Peyer's patch (tissue), 4 donors: ENCODE measurements at regions not wholly inside any gene's neighbourhood (a gene's known extent, or its start where the extent isn't known, plus 50 kb on each side); places are given as distances from the start of the nearest gene placed in this dataset.
A peak's percentile ranks its signal among the peaks of the same experiment; 100 is the strongest.

ENCODE experiments used
- DNase-seq, 3 donors: peaks; one replicate each; pipeline ENCODE4 v3.0.0-alpha.2; 2017 to 2019
- H3K27ac ChIP-seq, 4 donors: fragments of 200-600 bp; sonication (generic); one replicate each; pipeline ENCODE4 v1.5.1; 2016 to 2019
- H3K27me3 ChIP-seq, 2 donors: fragments of 200-600 bp; sonication (generic); one replicate each; pipeline ENCODE4 v1.5.1; 2019
- H3K36me3 ChIP-seq, 3 donors: fragments of 200-600 bp; sonication (generic); one replicate each; pipeline ENCODE4 v1.5.1; 2016 to 2019
- H3K4me1 ChIP-seq, 4 donors: fragments of 200-600 bp; sonication (generic); one replicate each; pipeline ENCODE4 v1.5.1; 2016 to 2019
- H3K4me3 ChIP-seq, 4 donors: fragments of 200-600 bp; sonication (generic); 1 replicate in 3 of 4; 2 replicates in 1 of 4; pipeline ENCODE4 v1.5.1; 2016 to 2019; ENCODE audit warnings: mild to moderate bottlenecking in 1 of 4
- H3K9me3 ChIP-seq, 4 donors: fragments of 200-600 bp; sonication (generic); one replicate each; pipeline ENCODE4 v1.5.1; 2016 to 2019; ENCODE audit warnings: mild to moderate bottlenecking in 1 of 4
- CTCF ChIP-seq, 6 experiments: fragments of 450-650 bp in 4 of 6; fragments of 200-600 bp in 2 of 6; sonication (generic) in 1 of 6; IDR thresholded peaks; one replicate each; pipeline ENCODE4 v1.5.1; 2017 to 2019; ENCODE audit warnings: antibody characterized with exemption in 6 of 6, mild to moderate bottlenecking in 3 of 6, moderate library complexity in 1 of 6
- POLR2A ChIP-seq, 2 donors: fragments of 450-650 bp; IDR thresholded peaks; one replicate each; pipeline ENCODE4 v1.5.1; 2017; ENCODE audit warnings: antibody characterized with exemption in 2 of 2, mild to moderate bottlenecking in 2 of 2, moderate library complexity in 2 of 2

GRCh38 chr9:16090907-16091629, 538.2 kb downstream of the CCDC171 start:
- H3K4me1 ChIP-seq: no peaks in the 10 kb centered on the region
- H3K27ac ChIP-seq: no peak overlapping the region
- TF ChIP-seq POLR2A (IDR thresholded peaks at IDR 0.05) (no peak), CTCF (IDR thresholded peaks at IDR 0.05) (no peak)

GRCh38 chr9:16092142-16093091, 539.6 kb downstream of the CCDC171 start:
- no peak for TF ChIP-seq POLR2A (IDR thresholded peaks at IDR 0.05)
- no peak for TF ChIP-seq CTCF (IDR thresholded peaks at IDR 0.05)
- Histone ChIP-seq H3K9me3 (no peaks in the 10 kb centered on the region), H3K4me1 (no peaks in the 10 kb centered on the region), H3K27ac (no peak overlapping the region), H3K4me3 (no peak overlapping the region), H3K36me3 (no peaks in the 10 kb centered on the region), H3K27me3 (no peaks in the 10 kb centered on the region)
- DNase-seq: no peak

More at GRCh38 chr9:16090907-16091629, 538.2 kb downstream of the CCDC171 start:
- Histone ChIP-seq H3K9me3 (no peaks in the 10 kb centered on the region), H3K4me3 (no peak overlapping the region), H3K27me3 (no peaks in the 10 kb centered on the region), H3K36me3 (no peaks in the 10 kb centered on the region)
- DNase-seq: no peak

GRCh38 chr9:16098306-16098705, 545.5 kb downstream of the CCDC171 start:
- no peak for DNase-seq
- H3K36me3 ChIP-seq: no peaks in the 10 kb centered on the region
- no peaks in the 10 kb centered on the region for H3K9me3 ChIP-seq
- no peaks in the 10 kb centered on the region for H3K4me1 ChIP-seq
- no peak overlapping the region for H3K27ac ChIP-seq
- H3K4me3 ChIP-seq: no peak overlapping the region
- TF ChIP-seq CTCF (IDR thresholded peaks at IDR 0.05) (no peak), POLR2A (IDR thresholded peaks at IDR 0.05) (no peak)
- H3K27me3 ChIP-seq: no peaks in the 10 kb centered on the region

- no peak for DNase-seq
- H3K4me3 ChIP-seq: no peak overlapping the region
- no peaks in the 10 kb centered on the region for H3K36me3 ChIP-seq
- no peak overlapping the region for H3K27ac ChIP-seq
- TF ChIP-seq POLR2A (IDR thresholded peaks at IDR 0.05) (no peak), CTCF (IDR thresholded peaks at IDR 0.05) (no peak)
- no peaks in the 10 kb centered on the region for H3K4me1 ChIP-seq
- no peaks in the 10 kb centered on the region for H3K27me3 ChIP-seq
- H3K9me3 ChIP-seq: no peaks in the 10 kb centered on the region
These were observed 547.1 kb downstream of the CCDC171 start for GRCh38 chr9:16099732-16100536.

- H3K36me3 ChIP-seq: no peaks in the 10 kb centered on the region
- peak overlapping the region in 1 of 4 donors; percentile 27 for H3K27ac ChIP-seq
- no peaks in the 10 kb centered on the region for H3K4me1 ChIP-seq
- H3K9me3 ChIP-seq: no peaks in the 10 kb centered on the region
- no peak for TF ChIP-seq CTCF (IDR thresholded peaks at IDR 0.05)
- H3K27me3 ChIP-seq: no peaks in the 10 kb centered on the region
- no peak overlapping the region for H3K4me3 ChIP-seq
- no peak for DNase-seq
These were observed 547.8 kb downstream of the CCDC171 start for GRCh38 chr9:16100537-16101091.
